MCF 10A (cell line): ENCODE measurements at regions not wholly inside any gene's neighbourhood (a gene's known extent, or its start where the extent isn't known, plus 50 kb on each side); places are given as distances from the start of the nearest gene placed in this dataset.

ENCODE experiments used
- BruUV-seq: library from RNA; stranded (reverse); fragments of 400-500 nt; replicated peaks from 2 replicates; lab custom pipeline; 2021; lab: Mats Ljungman, UMichigan
- CTCF ChIA-PET: fragments of 300-600 bp; sonication (Branson Sonifier 250); formaldehyde crosslinking; extraction: SDS; loops from one replicate; lab custom pipeline; 2021; ENCODE audit warnings: antibody characterized with exemption, inconsistent platforms; lab: Yijun Ruan, JAX
- POLR2A ChIA-PET: fragments of 300-600, 350-650 bp; sonication (Branson Sonifier 250); formaldehyde crosslinking; extraction: SDS; loops from one replicate; lab custom pipeline; 2020; ENCODE audit warnings: antibody characterized with exemption, inconsistent platforms; lab: Yijun Ruan, JAX
- DNase-seq: peaks from one replicate; pipeline ENCODE4 v3.0.0-alpha.2; 2018; ENCODE audit not compliant: unreplicated experiment
- H3K27ac Mint-ChIP-seq: one replicate; pipeline ENCODE4 v1.8.0; 2022; ENCODE audit warnings: mild to moderate bottlenecking, low read depth, mixed read lengths; ENCODE audit not compliant: unreplicated experiment
- H3K27me3 Mint-ChIP-seq: one replicate; pipeline ENCODE4 v1.8.0; 2022; ENCODE audit warnings: mixed read lengths; ENCODE audit not compliant: insufficient read depth, unreplicated experiment
- H3K36me3 Mint-ChIP-seq: one replicate; pipeline ENCODE4 v1.8.0; 2022; ENCODE audit warnings: mild to moderate bottlenecking, moderate library complexity, mixed read lengths; ENCODE audit not compliant: insufficient read depth, unreplicated experiment
- H3K4me1 Mint-ChIP-seq: one replicate; pipeline ENCODE4 v1.8.0; 2022; ENCODE audit warnings: mixed read lengths; ENCODE audit not compliant: insufficient read depth, unreplicated experiment
- H3K4me3 Mint-ChIP-seq: one replicate; pipeline ENCODE4 v1.8.0; 2022; ENCODE audit warnings: mild to moderate bottlenecking, moderate library complexity, mixed read lengths; ENCODE audit not compliant: unreplicated experiment
- H3K9me3 Mint-ChIP-seq: one replicate; pipeline ENCODE4 v1.8.0; 2022; ENCODE audit warnings: mixed read lengths; ENCODE audit not compliant: unreplicated experiment
- intact Hi-C: fragments of 100-400 bp; cut with micrococcal nuclease; formaldehyde crosslinking; loops from 2 replicates; pipeline ENCODE4 v1.14.1; 2022
- TF ChIP-seq, protein P1 (sequence below): fragments of 200-600 bp; IDR thresholded peaks from one replicate; pipeline ENCODE4 v1.8.0; 2022; ENCODE audit warnings: antibody characterized with exemption, mild to moderate bottlenecking; ENCODE audit not compliant: unreplicated experiment

DNA sequence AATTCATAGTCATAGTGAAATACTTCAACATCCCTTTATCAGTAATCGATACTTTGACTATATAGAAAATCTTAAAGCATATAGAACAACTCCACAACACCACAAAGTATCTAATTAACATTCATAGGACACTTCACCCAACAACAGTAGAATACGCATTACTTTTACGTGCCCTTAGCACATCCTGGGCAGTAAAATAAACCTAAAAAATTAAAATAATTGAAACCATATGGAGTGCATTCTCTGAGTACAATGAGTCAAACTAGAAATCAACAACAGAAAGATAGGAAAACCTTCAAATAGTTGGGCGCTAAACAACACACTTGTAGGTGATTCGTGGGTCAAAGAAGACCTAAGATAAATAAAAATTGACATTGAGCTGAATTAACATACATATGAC lies 442.9 kb downstream of the SUCLG1 start:
- no peak for DNase-seq
- CTCF ChIA-PET, result interaction anchor here (0.6 to 0.7 kb wide), 3 partner anchors 57 to 273 kb away, joined by 3 read pairs; no protein-coding TSS in a partner anchor
- no TSS peak for BruUV-seq
- intact Hi-C loops, result no loop called here
- TF ChIP-seq, protein P1, sequence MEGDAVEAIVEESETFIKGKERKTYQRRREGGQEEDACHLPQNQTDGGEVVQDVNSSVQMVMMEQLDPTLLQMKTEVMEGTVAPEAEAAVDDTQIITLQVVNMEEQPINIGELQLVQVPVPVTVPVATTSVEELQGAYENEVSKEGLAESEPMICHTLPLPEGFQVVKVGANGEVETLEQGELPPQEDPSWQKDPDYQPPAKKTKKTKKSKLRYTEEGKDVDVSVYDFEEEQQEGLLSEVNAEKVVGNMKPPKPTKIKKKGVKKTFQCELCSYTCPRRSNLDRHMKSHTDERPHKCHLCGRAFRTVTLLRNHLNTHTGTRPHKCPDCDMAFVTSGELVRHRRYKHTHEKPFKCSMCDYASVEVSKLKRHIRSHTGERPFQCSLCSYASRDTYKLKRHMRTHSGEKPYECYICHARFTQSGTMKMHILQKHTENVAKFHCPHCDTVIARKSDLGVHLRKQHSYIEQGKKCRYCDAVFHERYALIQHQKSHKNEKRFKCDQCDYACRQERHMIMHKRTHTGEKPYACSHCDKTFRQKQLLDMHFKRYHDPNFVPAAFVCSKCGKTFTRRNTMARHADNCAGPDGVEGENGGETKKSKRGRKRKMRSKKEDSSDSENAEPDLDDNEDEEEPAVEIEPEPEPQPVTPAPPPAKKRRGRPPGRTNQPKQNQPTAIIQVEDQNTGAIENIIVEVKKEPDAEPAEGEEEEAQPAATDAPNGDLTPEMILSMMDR, result no peak
- POLR2A ChIA-PET, result no interaction called here
- Mint-ChIP-seq H3K27ac (no peak overlapping the region), H3K36me3 (no peaks in the 10 kb centered on the region), H3K4me3 (no peak overlapping the region), H3K4me1 (no peaks in the 10 kb centered on the region), H3K9me3 (no peaks in the 10 kb centered on the region), H3K27me3 (no peaks in the 10 kb centered on the region)

DNA sequence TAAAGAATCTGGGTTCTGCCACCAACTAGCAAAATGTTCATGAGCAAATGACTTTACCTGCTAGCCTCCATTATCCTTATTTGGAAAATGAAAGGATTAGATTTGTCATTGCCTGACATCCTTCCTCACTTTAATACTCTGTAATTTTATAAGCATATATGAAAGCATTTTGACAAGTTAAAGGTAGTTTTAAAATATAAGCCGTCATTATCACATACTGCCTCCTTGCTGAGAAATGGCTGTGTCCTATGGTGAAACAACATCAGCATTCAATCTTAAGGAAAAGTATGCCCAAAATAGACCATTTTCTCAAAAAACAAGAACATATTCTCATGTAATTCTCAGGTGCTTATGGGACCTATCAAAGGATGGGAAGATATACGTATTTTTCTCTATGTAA lies 461.2 kb downstream of the SUCLG1 start:
- CTCF ChIA-PET, result interaction anchor here (0.7 kb wide), 1 partner anchor 62 kb away, joined by 3 read pairs; no protein-coding TSS in a partner anchor
- H3K4me3 Mint-ChIP-seq, result no peak overlapping the region
- BruUV-seq, result no TSS peak

DNA sequence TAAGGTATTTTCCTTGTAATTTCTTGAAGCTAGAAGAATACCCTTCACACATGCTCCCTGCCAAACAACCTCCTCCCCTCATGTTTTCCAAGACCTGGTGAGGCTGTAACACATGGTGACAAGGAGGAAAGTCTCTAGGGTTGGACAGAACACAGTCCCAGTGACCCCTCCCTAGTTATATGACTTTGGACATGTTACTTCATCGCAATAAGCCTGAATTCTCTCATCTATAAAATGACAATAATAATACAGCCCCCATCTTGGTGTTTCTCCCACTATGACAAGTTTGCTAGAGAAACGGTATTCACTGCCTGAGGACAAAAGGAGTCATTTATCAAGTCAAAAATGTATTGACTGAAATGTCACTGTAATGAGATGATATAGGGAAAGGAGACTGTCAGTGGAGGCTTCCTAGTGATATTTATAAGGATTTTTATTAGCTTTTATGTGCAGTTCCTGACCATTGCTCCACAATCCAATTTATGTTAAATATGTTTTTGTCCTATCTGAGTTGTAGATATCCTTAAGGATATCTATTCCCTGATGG lies 464.4 kb downstream of the SUCLG1 start:
- H3K27me3 Mint-ChIP-seq, result no peaks in the 10 kb centered on the region
- no peak overlapping the region for H3K4me3 Mint-ChIP-seq
- ChIA-PET POLR2A (interaction anchor here (1.2 kb wide), 1 partner anchor 21 kb away, joined by 3 read pairs; no protein-coding TSS in a partner anchor), CTCF (interaction anchor here (0.7 to 0.8 kb wide), 2 partner anchors 167 to 717 kb away, joined by 4 to 6 read pairs; no protein-coding TSS in a partner anchor)
- intact Hi-C loops, result no loop called here
- H3K27ac Mint-ChIP-seq, result no peak overlapping the region
- peaks cover 22% of the 10 kb centered on the region for H3K4me1 Mint-ChIP-seq
- DNase-seq, result no peak
- TF ChIP-seq, protein P1, result no peak
- no peaks in the 10 kb centered on the region for H3K36me3 Mint-ChIP-seq
- no TSS peak for BruUV-seq
- no peaks in the 10 kb centered on the region for H3K9me3 Mint-ChIP-seq

More for the DNA sequence above, 461.2 kb downstream of the SUCLG1 start:
- Mint-ChIP-seq H3K27me3 (no peaks in the 10 kb centered on the region), H3K27ac (no peak overlapping the region), H3K9me3 (no peaks in the 10 kb centered on the region), H3K36me3 (no peaks in the 10 kb centered on the region), H3K4me1 (no peaks in the 10 kb centered on the region)
- intact Hi-C loops, result no loop called here
- POLR2A ChIA-PET, result no interaction called here
- TF ChIP-seq, protein P1, result no peak
- DNase-seq, result no peak

DNA sequence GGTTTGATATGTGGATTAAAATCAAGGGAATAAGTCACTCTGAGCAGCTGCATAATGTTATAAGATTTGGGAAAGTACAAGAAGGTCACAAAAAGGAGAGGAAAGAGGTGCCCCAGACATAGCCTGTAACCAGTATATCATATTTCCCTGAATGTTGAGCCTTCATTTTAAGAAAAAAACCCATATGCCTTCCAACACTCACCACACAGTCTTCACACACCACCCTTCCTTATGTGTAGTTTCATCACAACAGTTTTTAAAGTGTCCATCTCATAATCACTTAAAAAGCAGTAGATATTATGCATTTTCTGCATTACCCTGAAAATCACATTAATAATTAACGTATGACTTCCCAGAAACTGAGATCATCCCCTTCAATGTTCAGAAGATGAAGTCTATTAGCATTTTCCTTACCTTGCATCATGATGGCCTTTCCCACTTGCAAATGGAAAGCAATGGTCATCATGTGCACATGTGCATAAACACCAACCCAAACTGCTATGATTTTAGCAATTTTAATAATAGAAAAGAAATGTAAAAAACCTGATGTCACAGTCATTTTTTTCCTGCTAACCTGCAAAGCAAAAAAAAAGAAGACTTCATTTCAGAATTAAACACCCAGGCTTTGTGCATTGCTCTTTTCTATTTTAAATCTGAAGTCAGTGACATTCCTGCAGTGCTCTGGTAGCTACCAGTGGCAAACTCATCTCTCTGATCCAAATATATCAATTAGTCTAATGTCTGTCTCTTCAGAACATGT lies 465.0 kb downstream of the SUCLG1 start:
- Mint-ChIP-seq H3K36me3 (no peaks in the 10 kb centered on the region), H3K9me3 (no peaks in the 10 kb centered on the region), H3K27me3 (no peaks in the 10 kb centered on the region), H3K4me1 (peaks cover 22% of the 10 kb centered on the region), H3K4me3 (no peak overlapping the region), H3K27ac (no peak overlapping the region)
- ChIA-PET POLR2A (interaction anchor here (1.2 kb wide), 1 partner anchor 20 kb away, joined by 3 read pairs; no protein-coding TSS in a partner anchor), CTCF (interaction anchor here (0.7 to 0.8 kb wide), 2 partner anchors 167 to 716 kb away, joined by 4 to 6 read pairs; no protein-coding TSS in a partner anchor)
- no peak for DNase-seq
- intact Hi-C loops, result no loop called here
- TF ChIP-seq, protein P1, result no peak
- no TSS peak for BruUV-seq
